Gastrocnemius medialis (tissue), 4 donors: ENCODE measurements at regions not wholly inside any gene's neighbourhood (a gene's known extent, or its start where the extent isn't known, plus 50 kb on each side); places are given as distances from the start of the nearest gene placed in this dataset.

Experiments used
- POLR2A ChIP-seq, 2 donors: fragments of 450-650 bp; IDR thresholded peaks; one replicate each; pipeline ENCODE4 v1.6.1; 2017; ENCODE audit warnings: antibody characterized with exemption in 2 of 2, mild to moderate bottlenecking in 2 of 2, moderate library complexity in 2 of 2
- TF ChIP-seq, protein P1 (sequence below), 5 experiments: fragments of 450-650 bp in 3 of 5; fragments of 200-600 bp in 2 of 5; sonication (generic) in 2 of 5; IDR thresholded peaks in 4 of 5; conservative IDR thresholded peaks in 1 of 5; 1 replicate in 4 of 5; 2 replicates in 1 of 5; pipeline ENCODE4 v1.5.1; 2016 to 2019; ENCODE audit warnings: antibody characterized with exemption in 5 of 5, mild to moderate bottlenecking in 3 of 5, moderate library complexity in 3 of 5

DNA sequence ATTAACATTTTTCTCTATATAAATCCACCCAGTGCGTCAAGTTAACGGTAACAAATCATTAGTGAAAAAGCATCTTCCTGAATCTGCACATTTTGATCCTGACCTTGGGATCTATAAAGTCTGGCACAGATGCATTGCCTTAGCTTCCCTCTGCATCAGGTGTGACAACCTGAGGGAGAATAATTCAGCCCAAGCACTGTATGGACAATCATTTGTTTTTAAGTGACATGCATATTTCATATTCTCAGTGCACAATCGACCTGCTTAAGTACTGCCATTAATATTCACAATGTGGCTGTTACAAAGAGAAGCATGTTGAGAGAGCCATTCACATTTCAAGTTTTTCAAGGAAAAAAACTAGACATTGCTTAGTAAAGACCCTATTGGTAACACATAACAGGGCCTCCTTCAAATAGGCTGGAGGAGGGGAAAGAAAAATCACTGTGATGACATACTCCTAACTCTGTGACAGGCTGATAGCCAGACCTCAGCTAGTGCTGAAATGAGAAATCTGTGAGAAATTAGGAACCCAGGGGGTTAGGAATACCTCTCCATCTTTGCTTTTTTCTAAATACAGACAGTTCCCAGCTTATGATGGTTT lies 505.3 kb upstream of the CDH5 start:
- no peak for TF ChIP-seq POLR2A (IDR thresholded peaks at IDR 0.05)
- TF ChIP-seq, protein P1, sequence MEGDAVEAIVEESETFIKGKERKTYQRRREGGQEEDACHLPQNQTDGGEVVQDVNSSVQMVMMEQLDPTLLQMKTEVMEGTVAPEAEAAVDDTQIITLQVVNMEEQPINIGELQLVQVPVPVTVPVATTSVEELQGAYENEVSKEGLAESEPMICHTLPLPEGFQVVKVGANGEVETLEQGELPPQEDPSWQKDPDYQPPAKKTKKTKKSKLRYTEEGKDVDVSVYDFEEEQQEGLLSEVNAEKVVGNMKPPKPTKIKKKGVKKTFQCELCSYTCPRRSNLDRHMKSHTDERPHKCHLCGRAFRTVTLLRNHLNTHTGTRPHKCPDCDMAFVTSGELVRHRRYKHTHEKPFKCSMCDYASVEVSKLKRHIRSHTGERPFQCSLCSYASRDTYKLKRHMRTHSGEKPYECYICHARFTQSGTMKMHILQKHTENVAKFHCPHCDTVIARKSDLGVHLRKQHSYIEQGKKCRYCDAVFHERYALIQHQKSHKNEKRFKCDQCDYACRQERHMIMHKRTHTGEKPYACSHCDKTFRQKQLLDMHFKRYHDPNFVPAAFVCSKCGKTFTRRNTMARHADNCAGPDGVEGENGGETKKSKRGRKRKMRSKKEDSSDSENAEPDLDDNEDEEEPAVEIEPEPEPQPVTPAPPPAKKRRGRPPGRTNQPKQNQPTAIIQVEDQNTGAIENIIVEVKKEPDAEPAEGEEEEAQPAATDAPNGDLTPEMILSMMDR (IDR thresholded peaks at IDR 0.05 in 4 of 5, conservative IDR thresholded peaks at IDR 0.05 in 1 of 5) = no peak
